HuH-7 (cell line): ENCODE measurements at regions not wholly inside any gene's neighbourhood (a gene's known extent, or its start where the extent isn't known, plus 50 kb on each side); places are given as distances from the start of the nearest gene placed in this dataset.

Experiments used
- DNase-seq: peaks from one replicate; pipeline ENCODE4 v3.0.0; 2011; ENCODE audit warnings: low spot score

DNA sequence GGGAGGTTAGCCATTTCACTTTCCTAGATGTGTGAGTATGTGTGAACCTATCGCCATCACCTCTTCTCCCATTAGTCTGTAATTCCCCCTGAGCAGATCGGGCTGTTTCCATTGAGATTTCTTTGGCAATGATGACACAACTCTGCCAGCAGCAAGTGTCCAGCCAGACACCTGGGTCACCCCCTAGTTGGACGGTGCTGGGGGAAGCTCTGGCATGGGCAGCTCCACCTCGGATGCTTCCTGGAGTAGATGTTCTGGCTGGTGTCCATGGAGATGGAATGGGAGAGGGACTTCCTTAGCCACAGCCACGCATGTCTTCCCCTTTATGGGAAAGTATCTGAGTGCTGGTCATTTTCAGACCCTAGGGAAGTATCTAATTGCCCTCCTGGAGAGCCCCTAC lies 247.9 kb upstream of the RPL38 start:
- no peak for DNase-seq

DNA sequence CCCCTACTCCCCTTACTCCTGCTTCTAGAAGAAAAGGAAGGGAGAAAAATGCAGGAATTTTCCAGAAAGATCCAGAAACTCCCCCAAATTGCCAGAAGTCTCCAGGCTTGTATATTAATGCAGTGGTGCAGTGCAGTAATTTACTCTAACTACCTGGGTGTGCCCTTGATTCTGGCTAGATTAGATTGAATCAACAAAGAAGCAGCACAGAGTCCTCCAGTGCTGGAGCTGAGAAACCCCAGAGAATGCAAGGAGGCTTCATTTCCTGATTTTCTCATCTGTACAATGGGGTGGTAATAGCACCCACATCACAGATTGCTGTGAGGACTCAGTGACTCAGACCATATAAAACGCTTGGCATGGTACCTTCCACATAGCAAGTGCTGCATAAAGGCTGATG lies 247.3 kb upstream of the RPL38 start:
- DNase-seq = no peak

- DNase-seq = peak; percentile 85
Observed at GRCh38 chr17:73956595-73957465, 246.6 kb upstream of the RPL38 start.

- DNase-seq = no peak
Observed at GRCh38 chr17:73957564-73957963, 245.9 kb upstream of the RPL38 start.

DNA sequence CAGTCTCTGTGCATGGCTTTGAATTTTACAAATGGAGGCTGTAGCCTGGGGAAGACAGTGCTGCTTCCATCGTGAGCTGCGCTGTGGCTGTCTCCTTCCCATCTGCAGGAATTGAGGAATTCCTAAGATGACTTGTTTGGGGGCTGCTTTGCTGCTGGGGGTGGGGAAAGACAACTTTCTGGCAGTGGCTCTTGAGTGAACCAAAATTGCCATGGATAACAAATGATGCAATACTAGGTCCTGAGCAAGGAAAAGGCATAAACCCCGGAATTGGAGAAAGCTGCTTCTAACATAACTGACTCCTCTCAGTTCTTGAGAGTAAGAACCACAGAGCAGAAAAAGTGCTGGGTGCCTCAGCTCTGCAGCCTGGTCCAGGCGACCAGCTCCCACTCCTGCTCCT lies 245.0 kb upstream of the RPL38 start:
- DNase-seq = no peak

DNA sequence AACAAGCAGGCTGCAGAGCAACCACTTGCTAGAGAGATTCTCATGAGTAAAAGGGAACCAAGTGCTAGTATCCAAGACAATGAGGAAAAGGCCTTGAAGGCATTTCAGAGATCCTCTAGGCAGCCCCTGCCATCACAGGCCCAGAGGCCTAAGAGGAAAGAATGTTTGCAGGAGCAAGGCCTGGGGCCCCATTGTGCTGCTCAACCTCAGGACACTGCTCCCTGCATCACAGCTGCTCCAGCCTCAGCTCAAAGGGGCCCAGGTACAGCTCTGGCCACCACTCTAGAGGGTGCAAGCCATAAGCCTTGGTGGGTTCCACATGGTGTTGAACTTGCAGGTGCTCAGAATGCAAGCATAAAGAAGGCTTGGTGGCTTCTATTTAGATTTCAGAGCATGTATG lies 243.0 kb upstream of the RPL38 start:
- DNase-seq = no peak

- no peak for DNase-seq
Observed at GRCh38 chr17:73962308-73962707, 241.2 kb upstream of the RPL38 start.

DNA sequence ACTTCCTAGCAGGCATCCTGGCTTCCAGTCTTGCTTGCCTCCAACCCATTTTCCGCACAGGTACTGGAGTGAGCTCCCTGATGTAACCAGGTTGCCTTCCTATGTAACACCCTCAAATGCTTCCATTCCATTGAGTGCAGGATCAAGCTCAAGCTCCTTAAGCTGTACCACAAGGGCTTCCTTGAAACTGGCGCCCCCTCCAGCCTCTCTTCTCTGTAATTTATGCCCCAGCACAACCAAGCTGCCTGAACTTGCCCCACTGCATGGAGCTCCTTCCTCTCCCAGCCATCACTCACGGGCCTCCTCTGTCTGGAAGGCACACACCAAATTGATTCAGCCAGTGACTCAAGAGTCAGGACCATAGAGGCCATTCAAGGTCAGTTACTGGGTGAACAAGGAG lies 234.8 kb upstream of the RPL38 start:
- no peak for DNase-seq

DNA sequence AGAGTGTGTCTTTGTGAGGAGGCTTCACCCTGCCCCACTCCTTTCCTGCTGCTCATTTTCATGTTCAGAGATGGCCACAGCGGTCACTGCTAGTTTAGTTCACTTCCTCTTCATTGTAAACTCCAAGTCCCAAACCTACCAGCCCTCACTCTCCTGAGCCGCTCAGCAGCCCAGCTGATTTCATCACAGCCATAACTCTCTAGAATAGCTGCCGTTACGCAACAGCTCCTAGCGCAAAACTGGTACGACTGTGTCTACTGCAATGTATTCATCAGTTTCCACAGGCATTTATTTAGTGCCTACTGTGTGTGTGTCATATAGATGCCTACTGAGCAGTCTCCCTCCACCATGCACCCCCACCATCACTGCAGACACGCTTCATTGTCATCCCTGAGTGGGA lies 233.5 kb upstream of the RPL38 start:
- peak; percentile 70 for DNase-seq

- DNase-seq = no peak
Observed at GRCh38 chr17:73971127-73971526, 232.4 kb upstream of the RPL38 start.

DNA sequence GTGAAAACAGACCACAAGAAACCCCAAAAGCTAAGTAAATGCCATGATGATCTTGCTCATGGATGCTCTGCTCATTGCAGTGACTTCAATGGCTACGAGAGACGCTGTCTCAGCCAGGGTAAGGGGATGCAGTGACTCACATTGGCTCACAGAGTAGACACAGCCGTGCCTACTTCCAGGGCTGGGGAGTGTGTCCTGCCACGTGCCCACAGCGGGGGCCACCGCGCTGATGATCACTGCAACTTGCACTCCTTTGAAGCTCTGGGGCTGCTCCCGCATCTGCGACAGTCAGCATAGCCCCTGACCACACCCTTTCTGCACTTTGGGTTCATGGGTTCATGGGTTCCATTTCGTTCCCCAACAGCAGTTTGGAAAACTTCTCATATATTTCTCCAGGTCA lies 231.4 kb upstream of the RPL38 start:
- DNase-seq = no peak

- no peak for DNase-seq
Observed at GRCh38 chr17:73972901-73973300, 230.6 kb upstream of the RPL38 start.

- DNase-seq = no peak
Observed at GRCh38 chr17:73973586-73974409, 229.7 kb upstream of the RPL38 start.

DNA sequence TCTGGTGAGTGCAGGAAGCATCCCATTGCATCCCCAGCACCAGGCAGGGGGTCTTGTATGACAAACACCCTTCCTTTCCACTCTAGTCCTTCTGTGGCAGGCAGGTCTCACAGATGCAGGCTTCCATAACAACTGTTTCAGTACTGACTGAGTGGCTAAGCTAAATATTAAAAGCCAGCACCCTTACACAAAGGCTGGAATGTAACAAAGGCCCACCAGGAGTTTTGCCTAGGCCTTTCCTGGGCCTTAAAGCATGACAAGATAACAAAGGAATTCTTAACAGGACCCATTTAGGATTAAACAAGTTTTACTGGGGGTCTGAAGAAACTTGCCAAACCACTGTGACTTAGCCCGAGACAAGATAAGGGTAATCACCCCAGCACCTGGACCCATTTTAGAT lies 228.9 kb upstream of the RPL38 start:
- DNase-seq = no peak

GRCh38 chr17:73976147-73976546 lies 227.3 kb upstream of the RPL38 start:
- no peak for DNase-seq

DNA sequence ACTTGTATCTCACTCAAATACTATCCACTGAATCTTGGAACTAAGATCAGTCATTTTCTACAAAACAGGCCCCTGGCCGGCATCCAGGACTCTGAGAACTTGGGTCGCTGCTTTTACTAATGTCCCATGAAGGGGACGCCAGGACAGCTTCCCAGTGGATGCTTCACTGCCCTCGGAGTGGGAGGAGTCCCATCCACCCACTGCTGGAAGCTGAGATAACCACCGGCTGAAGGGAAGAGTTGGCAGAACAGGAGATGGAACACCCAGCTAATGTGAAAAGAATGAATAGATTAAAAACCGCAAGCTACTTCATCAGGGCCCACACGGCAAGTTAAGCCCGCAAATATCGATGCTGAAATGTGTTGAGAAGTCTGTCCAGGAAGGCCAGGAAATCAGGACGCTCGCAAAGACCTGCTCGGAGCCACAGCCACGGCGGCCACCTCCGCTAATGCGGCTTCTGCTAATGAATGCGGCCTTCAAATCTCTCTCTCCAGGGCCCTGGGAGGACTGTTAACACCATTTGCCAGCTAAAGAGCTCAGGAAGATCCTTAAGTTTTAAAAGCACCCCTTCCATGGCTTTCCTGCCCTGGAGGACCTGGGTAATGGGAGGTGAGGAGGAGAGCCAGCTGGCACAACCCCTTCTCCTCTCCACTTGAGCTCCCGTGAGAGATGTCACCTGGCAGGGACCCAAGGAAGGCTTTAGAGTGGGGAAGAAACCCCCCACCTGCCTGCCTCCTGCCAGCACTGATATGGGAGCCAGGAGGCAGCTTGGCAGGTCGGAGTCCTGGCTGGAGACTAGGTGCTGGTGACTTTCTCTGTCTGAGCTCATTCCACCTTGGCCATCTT lies 226.6 kb upstream of the RPL38 start:
- DNase-seq = no peak

GRCh38 chr17:73980517-73980916 lies 223.0 kb upstream of the RPL38 start:
- DNase-seq = no peak

DNA sequence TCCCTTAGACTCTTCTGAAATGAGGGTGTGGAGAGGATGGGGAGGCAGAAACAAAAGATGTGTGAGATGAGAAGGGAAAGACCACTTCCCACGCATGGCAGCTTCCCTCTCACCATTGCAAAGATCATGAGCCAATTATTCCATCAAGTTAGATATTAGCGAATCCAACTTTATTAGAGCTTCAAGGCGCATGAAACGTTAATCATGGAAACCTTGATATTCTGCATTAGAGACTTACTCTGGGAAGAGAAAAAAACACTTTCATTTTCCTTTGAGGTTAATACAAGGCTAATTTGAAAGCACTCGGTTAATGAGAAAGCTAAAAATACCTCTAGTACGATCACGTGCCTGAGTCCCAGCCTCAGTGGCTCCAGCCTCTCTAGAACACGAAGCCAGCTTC lies 220.6 kb upstream of the RPL38 start:
- no peak for DNase-seq

DNA sequence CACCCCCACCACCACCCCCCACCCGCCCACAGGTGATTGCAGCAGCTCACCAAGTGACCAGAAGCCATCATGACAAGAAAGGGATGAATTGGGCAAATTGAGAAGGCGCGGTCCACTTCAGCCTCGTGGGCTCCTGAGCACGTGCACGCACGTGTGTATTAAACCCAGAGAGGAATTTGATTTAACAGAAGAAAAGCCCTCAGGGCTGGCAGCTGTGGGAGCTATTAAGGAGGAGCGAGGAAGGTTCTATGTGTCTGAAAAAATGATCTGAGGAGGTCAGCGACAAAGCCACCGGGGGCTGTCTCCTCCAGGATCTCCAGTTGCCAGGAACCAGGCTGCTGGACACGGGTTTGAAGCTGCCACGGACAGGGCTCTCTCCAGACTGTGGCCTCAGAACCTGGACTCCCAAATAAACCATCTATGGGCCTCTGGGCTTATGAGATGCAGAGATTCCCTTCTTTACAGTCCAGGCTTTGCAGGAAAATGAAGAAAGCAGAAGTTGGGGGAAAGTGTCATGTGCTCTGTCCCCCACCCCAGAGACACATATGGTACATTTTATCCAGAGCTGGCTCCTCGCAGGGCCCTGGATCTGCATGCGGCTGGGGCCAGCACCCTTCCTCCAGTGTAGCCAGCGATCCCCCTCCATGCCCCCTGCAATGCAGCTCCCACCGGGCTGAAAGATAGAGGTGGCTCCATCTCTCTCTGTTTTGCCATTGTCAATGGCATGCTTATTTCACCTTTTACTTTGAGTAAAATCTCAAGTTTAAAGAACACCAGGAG lies 219.7 kb upstream of the RPL38 start:
- no peak for DNase-seq

- no peak for DNase-seq
Observed at GRCh38 chr17:73984941-73985340, 218.5 kb upstream of the RPL38 start.

- no peak for DNase-seq
Observed at GRCh38 chr17:73985466-73986015, 217.9 kb upstream of the RPL38 start.
